GM12874 (cell line): ENCODE measurements at regions not wholly inside any gene's neighbourhood (a gene's known extent, or its start where the extent isn't known, plus 50 kb on each side); places are given as distances from the start of the nearest gene placed in this dataset.

Experiments used
- TF ChIP-seq, protein P1 (sequence below): IDR thresholded peaks from 2 replicates; pipeline ENCODE4 v1.5.1; 2011; ENCODE audit warnings: low read depth, mild to moderate bottlenecking, control low read depth, low read length, moderate library complexity; ENCODE audit not compliant: insufficient read depth

DNA sequence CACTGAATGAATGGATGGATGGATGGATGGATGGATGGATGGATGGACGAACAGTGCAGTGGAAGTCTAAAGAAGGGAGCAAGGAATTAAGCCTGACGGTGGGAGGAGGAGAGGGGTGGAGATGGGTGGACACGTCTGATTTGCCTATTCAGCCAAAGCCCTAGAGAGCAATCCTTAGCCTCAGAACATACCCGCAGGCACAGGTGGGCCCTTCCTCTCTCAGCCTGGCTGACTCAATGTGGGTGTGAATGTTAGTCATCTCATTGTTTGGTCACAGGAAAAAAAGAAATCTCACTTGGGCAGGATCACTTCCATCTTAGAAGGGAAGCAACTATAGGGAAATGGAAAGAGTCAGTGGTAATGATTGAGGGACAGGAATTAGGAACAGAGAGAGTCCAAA is 165.9 kb downstream of the PJA1 start:
- TF ChIP-seq, protein P1, sequence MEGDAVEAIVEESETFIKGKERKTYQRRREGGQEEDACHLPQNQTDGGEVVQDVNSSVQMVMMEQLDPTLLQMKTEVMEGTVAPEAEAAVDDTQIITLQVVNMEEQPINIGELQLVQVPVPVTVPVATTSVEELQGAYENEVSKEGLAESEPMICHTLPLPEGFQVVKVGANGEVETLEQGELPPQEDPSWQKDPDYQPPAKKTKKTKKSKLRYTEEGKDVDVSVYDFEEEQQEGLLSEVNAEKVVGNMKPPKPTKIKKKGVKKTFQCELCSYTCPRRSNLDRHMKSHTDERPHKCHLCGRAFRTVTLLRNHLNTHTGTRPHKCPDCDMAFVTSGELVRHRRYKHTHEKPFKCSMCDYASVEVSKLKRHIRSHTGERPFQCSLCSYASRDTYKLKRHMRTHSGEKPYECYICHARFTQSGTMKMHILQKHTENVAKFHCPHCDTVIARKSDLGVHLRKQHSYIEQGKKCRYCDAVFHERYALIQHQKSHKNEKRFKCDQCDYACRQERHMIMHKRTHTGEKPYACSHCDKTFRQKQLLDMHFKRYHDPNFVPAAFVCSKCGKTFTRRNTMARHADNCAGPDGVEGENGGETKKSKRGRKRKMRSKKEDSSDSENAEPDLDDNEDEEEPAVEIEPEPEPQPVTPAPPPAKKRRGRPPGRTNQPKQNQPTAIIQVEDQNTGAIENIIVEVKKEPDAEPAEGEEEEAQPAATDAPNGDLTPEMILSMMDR: no peak

DNA sequence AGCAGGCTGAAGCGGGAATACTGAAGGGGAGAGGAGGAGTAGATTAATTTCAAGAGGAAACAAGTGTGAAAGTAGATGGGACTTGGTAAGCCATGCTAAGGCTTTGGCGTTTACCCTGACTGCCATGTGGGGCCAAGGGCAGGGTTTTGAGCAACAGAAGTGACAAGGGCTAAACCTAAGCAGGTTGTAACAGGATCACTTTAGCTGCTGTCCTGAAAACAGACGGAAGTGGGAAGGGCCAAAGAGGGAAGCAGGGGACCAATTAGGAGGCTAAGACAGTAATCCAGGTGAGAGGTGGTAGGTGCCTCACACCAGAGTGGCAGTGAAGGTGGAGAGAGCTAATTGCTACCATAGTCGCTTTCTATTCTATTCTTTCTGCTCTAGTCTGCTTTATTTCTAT is 166.5 kb downstream of the PJA1 start:
- TF ChIP-seq, protein P1: no peak

DNA sequence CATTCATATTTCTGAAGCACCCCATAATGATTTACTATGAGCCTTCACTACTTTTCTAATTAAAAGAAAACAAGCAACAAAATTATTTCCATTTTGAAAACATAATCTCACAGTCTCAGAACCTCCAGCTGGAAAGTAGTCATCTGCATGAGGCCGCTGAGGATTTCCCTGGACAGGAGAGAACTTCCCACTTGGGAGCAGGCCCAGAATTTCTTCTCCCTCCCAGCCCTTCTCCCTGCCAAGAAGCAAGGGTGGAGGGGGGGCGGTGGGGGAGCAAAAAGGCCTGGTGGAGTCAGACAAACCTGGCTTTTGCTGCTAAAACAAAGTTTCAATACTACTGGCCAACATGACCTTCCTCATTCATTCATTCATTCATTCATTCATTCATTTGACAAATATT is 167.3 kb downstream of the PJA1 start:
- TF ChIP-seq, protein P1: no peak

DNA sequence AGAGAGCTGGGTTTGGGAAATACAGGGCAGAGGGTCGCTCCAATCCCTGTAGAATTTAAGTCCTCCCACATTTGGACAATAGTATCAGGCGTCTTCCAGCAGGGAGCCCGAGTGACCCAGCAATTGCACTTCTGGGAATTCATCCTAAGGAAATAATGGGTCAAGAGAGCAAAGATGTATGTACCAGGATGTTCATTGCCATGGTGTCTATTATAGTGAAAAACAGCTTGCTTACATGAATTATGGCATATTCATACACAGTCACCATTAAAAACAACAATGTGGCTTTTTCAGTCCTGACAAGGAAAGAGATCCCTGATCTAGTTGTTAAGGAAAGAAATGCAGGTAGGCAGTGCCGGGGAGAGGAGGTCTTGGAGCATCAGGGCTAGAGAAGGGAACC is 167.7 kb downstream of the PJA1 start:
- TF ChIP-seq, protein P1: no peak

DNA sequence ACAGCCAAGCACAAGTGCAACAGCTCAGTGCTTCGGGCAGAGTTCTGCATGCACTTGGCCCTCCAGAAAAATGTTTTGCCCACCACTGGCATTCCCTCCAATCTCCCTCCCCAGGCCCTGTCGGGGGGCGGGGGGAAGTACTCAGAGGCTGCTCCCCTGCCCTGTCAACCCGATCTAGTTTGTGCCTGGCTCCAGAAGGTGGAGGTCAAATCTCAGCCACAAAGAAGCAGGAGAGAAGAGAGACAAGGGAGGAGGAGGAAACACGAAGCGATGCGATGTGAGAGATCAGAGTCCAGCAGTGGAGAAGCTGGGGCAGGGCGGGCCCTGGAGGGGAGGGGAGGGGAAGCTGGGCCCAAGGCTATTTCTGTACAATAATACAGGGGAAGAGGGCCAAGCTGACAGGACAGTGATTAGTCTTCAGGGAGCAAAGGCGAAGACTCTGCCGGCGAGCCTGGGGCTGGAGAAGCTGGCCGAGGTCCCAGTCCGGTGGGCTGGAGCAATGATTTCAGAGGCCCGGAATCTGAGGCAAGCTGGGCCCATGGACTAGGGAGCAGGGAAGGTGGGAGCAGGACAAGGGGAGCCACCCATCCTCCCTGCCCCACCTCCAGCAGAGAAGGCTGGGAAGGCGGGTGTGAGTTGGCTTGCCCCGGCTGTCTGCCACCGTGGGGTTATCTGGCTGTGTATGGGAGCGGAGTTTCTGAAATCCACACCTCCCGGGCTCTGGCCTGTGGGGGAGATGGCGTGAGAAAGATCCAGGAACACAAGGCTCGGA is 167.1 kb downstream of the EFNB1 start:
- TF ChIP-seq, protein P1: no peak

DNA sequence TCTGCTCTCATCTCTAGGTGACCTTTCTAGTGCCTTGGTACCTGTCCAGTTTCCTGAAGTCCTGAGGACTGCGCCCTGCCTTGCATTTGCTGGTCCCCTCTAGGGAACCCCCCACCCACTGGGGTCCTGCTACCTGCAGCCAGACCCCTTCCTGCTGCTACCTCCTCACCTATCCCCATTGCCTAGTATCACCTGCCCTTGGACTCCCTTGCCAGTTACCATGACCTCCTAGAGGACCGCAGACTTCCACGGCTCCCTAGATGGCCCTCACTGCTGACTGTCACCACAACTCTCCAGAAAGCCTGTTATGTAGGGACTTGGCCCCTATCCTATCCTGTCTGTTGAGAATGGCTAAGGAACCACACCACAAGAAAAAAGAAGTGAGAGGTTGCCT is 166.6 kb downstream of the EFNB1 start:
- TF ChIP-seq, protein P1: no peak

DNA sequence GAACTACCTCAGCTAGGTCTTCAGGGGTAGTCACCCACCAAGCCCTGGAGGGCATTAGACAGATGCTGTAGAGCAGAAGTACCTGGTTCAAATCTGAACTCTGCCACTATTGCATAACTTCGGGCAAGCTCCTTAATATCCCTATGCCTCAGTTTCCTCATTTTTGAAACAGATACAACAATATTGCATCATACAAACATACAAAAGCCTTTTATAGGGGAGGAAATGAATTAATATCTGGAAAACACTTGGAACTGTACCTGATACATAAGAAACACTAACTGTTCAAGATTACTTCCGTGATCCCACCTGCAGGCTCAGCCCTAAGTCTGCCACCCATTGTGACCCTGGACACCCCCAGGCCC is 166.1 kb downstream of the EFNB1 start:
- TF ChIP-seq, protein P1: no peak
